Ramos (cell line): ENCODE measurements at regions not wholly inside any gene's neighbourhood (a gene's known extent, or its start where the extent isn't known, plus 50 kb on each side); places are given as distances from the start of the nearest gene placed in this dataset.

ENCODE experiments used
- in situ Hi-C: fragments of 300-500 bp; cut with MboI; formaldehyde crosslinking; loops from one replicate; pipeline ENCODE4 v1.14.3; 2022; ENCODE audit warnings: low sequenced_read_pairs; ENCODE audit not compliant: unreplicated experiment

GRCh38 chr4:125676583-125676982 lies 361.8 kb downstream of the FAT4 start:
- in situ Hi-C loops = no loop called here

- in situ Hi-C loops = no loop called here
These were observed 363.0 kb downstream of the FAT4 start for GRCh38 chr4:125677665-125678307.

- in situ Hi-C loops = no loop called here
These were observed 365.2 kb downstream of the FAT4 start for GRCh38 chr4:125679989-125680388.

GRCh38 chr4:125681240-125681639 lies 366.5 kb downstream of the FAT4 start:
- in situ Hi-C loops = no loop called here

- in situ Hi-C loops = no loop called here
These were observed 368.0 kb downstream of the FAT4 start for GRCh38 chr4:125682730-125683129.

GRCh38 chr4:125688841-125689240 lies 374.1 kb downstream of the FAT4 start:
- in situ Hi-C loops = no loop called here

GRCh38 chr4:125689805-125690204 lies 375.1 kb downstream of the FAT4 start:
- in situ Hi-C loops = no loop called here

- in situ Hi-C loops = no loop called here
These were observed 378.5 kb downstream of the FAT4 start for GRCh38 chr4:125693228-125693627.

GRCh38 chr4:125702406-125702805 lies 387.7 kb downstream of the FAT4 start:
- in situ Hi-C loops = no loop called here

- in situ Hi-C loops = no loop called here
These were observed 388.7 kb downstream of the FAT4 start for GRCh38 chr4:125703443-125703842.

- in situ Hi-C loops = no loop called here
These were observed 390.0 kb downstream of the FAT4 start for GRCh38 chr4:125704726-125705125.

- in situ Hi-C loops = no loop called here
These were observed 390.9 kb downstream of the FAT4 start for GRCh38 chr4:125705681-125706080.

GRCh38 chr4:125707397-125707796 lies 392.6 kb downstream of the FAT4 start:
- in situ Hi-C loops = no loop called here

- in situ Hi-C loops = no loop called here
These were observed 396.0 kb downstream of the FAT4 start for GRCh38 chr4:125710766-125711165.

- in situ Hi-C loops = no loop called here
These were observed 399.3 kb downstream of the FAT4 start for GRCh38 chr4:125714049-125714448.

- in situ Hi-C loops = no loop called here
These were observed 400.1 kb downstream of the FAT4 start for GRCh38 chr4:125714845-125715244.

GRCh38 chr4:125719987-125720386 lies 405.2 kb downstream of the FAT4 start:
- in situ Hi-C loops = no loop called here

GRCh38 chr4:125722009-125722408 lies 407.3 kb downstream of the FAT4 start:
- in situ Hi-C loops = no loop called here

- in situ Hi-C loops = no loop called here
These were observed 411.3 kb downstream of the FAT4 start for GRCh38 chr4:125725957-125726525.

GRCh38 chr4:125727931-125728330 lies 413.2 kb downstream of the FAT4 start:
- in situ Hi-C loops = no loop called here

- in situ Hi-C loops = no loop called here
These were observed 413.8 kb downstream of the FAT4 start for GRCh38 chr4:125728568-125728967.

GRCh38 chr4:125729171-125729570 lies 414.4 kb downstream of the FAT4 start:
- in situ Hi-C loops = no loop called here
